GM23338 (cell line): ENCODE measurements at regions not wholly inside any gene's neighbourhood (a gene's known extent, or its start where the extent isn't known, plus 50 kb on each side); places are given as distances from the start of the nearest gene placed in this dataset.

Source experiments
- ATAC-seq: fragments of 200-7000 bp; cut with Tn5 transposase; 3 replicates; pipeline ENCODE4 v1.9.1; 2020
- DNase-seq: peaks from one replicate; pipeline ENCODE4 v3.0.0-alpha.2; 2015; ENCODE audit warnings: low spot score
- H2AFZ ChIP-seq: fragments of 200-600 bp; sonication (generic); 2 replicates; pipeline ENCODE4 v1.8.0; 2016; ENCODE audit warnings: antibody characterized with exemption, mild to moderate bottlenecking, moderate library complexity
- H3F3A ChIP-seq: fragments of 200-600 bp; sonication (generic); replicated peaks from 2 replicates; pipeline ENCODE4 v1.8.0; 2017; ENCODE audit warnings: antibody characterized with exemption, mixed run types, low read depth
- H3K27ac ChIP-seq: fragments of 200-600 bp; sonication (generic); 2 replicates; pipeline ENCODE4 v1.6.1; 2016; ENCODE audit warnings: low read depth
- H3K27me3 ChIP-seq: fragments of 200-600 bp; sonication (generic); 2 replicates; pipeline ENCODE4 v1.8.0; 2016; ENCODE audit warnings: mild to moderate bottlenecking, mixed run types, moderate library complexity; ENCODE audit not compliant: insufficient read depth
- H3K36me3 ChIP-seq: fragments of 200-600 bp; sonication (generic); 2 replicates; pipeline ENCODE4 v1.8.0; 2016; ENCODE audit warnings: mild to moderate bottlenecking; ENCODE audit not compliant: insufficient read depth
- H3K4me1 ChIP-seq: fragments of 200-600 bp; sonication (generic); 2 replicates; pipeline ENCODE4 v1.8.0; 2016; ENCODE audit warnings: mild to moderate bottlenecking, moderate library complexity; ENCODE audit not compliant: insufficient read depth
- H3K4me2 ChIP-seq: fragments of 200-600 bp; sonication (generic); 2 replicates; pipeline ENCODE4 v1.7.1; 2017; ENCODE audit warnings: mixed run types
- H3K4me3 ChIP-seq: fragments of 200-600 bp; sonication (generic); 2 replicates; pipeline ENCODE4 v1.6.1; 2016; ENCODE audit warnings: mixed run types
- H3K79me2 ChIP-seq: fragments of 200-600 bp; sonication (generic); replicated peaks from 2 replicates; pipeline ENCODE4 v1.8.0; 2017; ENCODE audit warnings: mild to moderate bottlenecking; ENCODE audit not compliant: insufficient read depth
- H3K9me2 ChIP-seq: fragments of 200-600 bp; sonication (generic); 2 replicates; pipeline ENCODE4 v1.8.0; 2017; ENCODE audit not compliant: insufficient read depth
- H4K20me1 ChIP-seq: fragments of 200-600 bp; sonication (generic); replicated peaks from 2 replicates; pipeline ENCODE4 v1.8.0; 2017; ENCODE audit warnings: mild to moderate bottlenecking; ENCODE audit not compliant: insufficient read depth
- H3K27ac Mint-ChIP-seq: 2 replicates; pipeline ENCODE4 v1.8.0; 2020; ENCODE audit warnings: inconsistent platforms, mild to moderate bottlenecking, moderate library complexity, mixed read lengths
- H3K27me3 Mint-ChIP-seq: 3 replicates; pipeline ENCODE4 v1.8.0; 2022; ENCODE audit warnings: low read depth, mild to moderate bottlenecking, moderate library complexity, mixed read lengths, inconsistent platforms; ENCODE audit not compliant: insufficient read depth, poor library complexity
- H3K36me3 Mint-ChIP-seq: 3 replicates; pipeline ENCODE4 v1.8.0; 2021; ENCODE audit warnings: low read depth, mild to moderate bottlenecking, inconsistent platforms, moderate library complexity, mixed read lengths
- H3K4me1 Mint-ChIP-seq: 3 replicates; pipeline ENCODE4 v1.8.0; 2020; ENCODE audit warnings: mild to moderate bottlenecking, inconsistent platforms, mixed read lengths
- H3K4me3 Mint-ChIP-seq: 3 replicates; pipeline ENCODE4 v1.8.0; 2021; ENCODE audit warnings: moderate library complexity, mild to moderate bottlenecking, inconsistent platforms, mixed read lengths
- H3K9me3 Mint-ChIP-seq: 3 replicates; pipeline ENCODE4 v1.8.0; 2020; ENCODE audit warnings: moderate library complexity, mild to moderate bottlenecking, inconsistent platforms, mixed read lengths
- CREB1 ChIP-seq: fragments of 250-450 bp; sonication (Bioruptor Pico); IDR thresholded peaks from 2 replicates; pipeline ENCODE4 v1.5.0; 2020; ENCODE audit warnings: low read depth, mild to moderate bottlenecking, moderate library complexity
- EZH2 ChIP-seq: fragments of 200-600 bp; sonication (generic); IDR thresholded peaks from one replicate; pipeline ENCODE4 v1.8.0; 2017; ENCODE audit warnings: antibody characterized with exemption, mild to moderate bottlenecking, low read depth; ENCODE audit not compliant: unreplicated experiment
- EZH2phosphoT487 ChIP-seq: fragments of 200-600 bp; sonication (generic); IDR thresholded peaks from one replicate; pipeline ENCODE4 v1.8.1; 2018; ENCODE audit warnings: antibody characterized with exemption; ENCODE audit not compliant: unreplicated experiment
- JUNB ChIP-seq: IDR thresholded peaks from one replicate; pipeline ENCODE4 v1.6.1; 2016; ENCODE audit warnings: antibody characterized with exemption; ENCODE audit not compliant: unreplicated experiment
- NANOG ChIP-seq: IDR thresholded peaks from 2 replicates; pipeline ENCODE4 v1.6.1; 2016; ENCODE audit warnings: antibody characterized with exemption, borderline replicate concordance
- POLR2AphosphoS5 ChIP-seq: IDR thresholded peaks from 2 replicates; pipeline ENCODE4 v1.6.1; 2016; ENCODE audit warnings: antibody characterized with exemption, low read depth
- STAT1 ChIP-seq: IDR thresholded peaks from one replicate; pipeline ENCODE4 v1.6.1; 2016; ENCODE audit warnings: antibody characterized with exemption; ENCODE audit not compliant: unreplicated experiment
- ZNF114 ChIP-seq: fragments of 250-450 bp; sonication (Bioruptor Pico); IDR thresholded peaks from 2 replicates; pipeline ENCODE4 v1.5.0; 2020; ENCODE audit warnings: mild to moderate bottlenecking, moderate library complexity
- ZNF331 ChIP-seq: fragments of 250-450 bp; sonication (Bioruptor Pico); IDR thresholded peaks from 2 replicates; pipeline ENCODE4 v1.5.0; 2020; ENCODE audit warnings: low read depth, mild to moderate bottlenecking, moderate library complexity
- TF ChIP-seq, protein P1 (sequence below): IDR thresholded peaks from 2 replicates; pipeline ENCODE4 v1.6.1; 2016; ENCODE audit warnings: antibody characterized with exemption
- TF ChIP-seq, protein P2 (sequence below): IDR thresholded peaks from one replicate; pipeline ENCODE4 v1.6.1; 2018; ENCODE audit warnings: antibody characterized with exemption; ENCODE audit not compliant: unreplicated experiment
- TF ChIP-seq, protein P3 (sequence below), 2 experiments: fragments of 200-600 bp in 1 of 2; sonication (generic) in 1 of 2; conservative IDR thresholded peaks; 2 replicates each; pipeline versions ENCODE4 v1.5.1 to v1.6.1; 2016 to 2017; ENCODE audit warnings: antibody characterized with exemption in 2 of 2, low read depth in 2 of 2, mild to moderate bottlenecking in 2 of 2, moderate library complexity in 1 of 2

DNA sequence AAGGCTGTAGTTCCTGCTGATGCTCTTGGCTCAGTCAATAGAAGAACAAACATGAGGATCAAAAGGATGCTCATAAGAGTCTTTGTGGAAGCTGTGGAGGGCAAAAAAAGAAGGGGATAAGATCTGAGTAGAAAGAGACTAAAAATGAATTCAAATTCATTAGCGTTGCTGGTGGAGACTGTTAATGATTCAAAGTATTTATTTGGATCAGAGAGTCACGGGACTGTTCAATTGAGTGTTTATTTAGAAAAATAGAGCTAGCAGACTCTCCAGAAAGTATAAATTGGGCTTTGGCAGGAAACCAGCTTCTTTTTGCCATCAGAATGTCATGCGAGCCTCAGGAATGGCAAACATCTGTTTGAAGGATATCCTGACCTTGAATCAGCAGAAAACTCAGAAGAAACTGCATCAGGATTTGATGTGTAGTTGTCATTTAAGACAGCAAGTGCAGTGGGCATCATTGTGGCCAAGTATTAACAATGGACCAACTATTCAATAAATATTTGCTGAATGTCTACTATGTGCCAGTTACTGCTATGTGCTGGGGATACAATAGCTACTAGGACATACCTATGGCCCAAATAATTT lies 126.4 kb downstream of the TBC1D30 start:
- peaks cover 11% of the 10 kb centered on the region for H3K4me1 Mint-ChIP-seq
- H3K27ac Mint-ChIP-seq, result no peak overlapping the region
- no peaks in the 10 kb centered on the region for H3K36me3 Mint-ChIP-seq
- Histone ChIP-seq H3K4me2 (no peak overlapping the region), H3K27ac (no peak overlapping the region), H2AFZ (no peak overlapping the region), H3K79me2 (no peaks in the 10 kb centered on the region), H3F3A (no peaks in the 10 kb centered on the region), H3K27me3 (no peaks in the 10 kb centered on the region), H3K9me2 (no peaks in the 10 kb centered on the region), H4K20me1 (no peaks in the 10 kb centered on the region), H3K4me3 (no peak overlapping the region), H3K4me1 (peaks cover 4% of the 10 kb centered on the region; the same call in 1 of the 2 replicates), H3K36me3 (no peaks in the 10 kb centered on the region)
- H3K4me3 Mint-ChIP-seq, result no peak overlapping the region
- ATAC-seq (no peak), DNase-seq (peak; percentile 4)
- H3K9me3 Mint-ChIP-seq, result no peaks in the 10 kb centered on the region
- peaks cover 2% of the 10 kb centered on the region for H3K27me3 Mint-ChIP-seq
- TF ChIP-seq EZH2, result no peak

DNA sequence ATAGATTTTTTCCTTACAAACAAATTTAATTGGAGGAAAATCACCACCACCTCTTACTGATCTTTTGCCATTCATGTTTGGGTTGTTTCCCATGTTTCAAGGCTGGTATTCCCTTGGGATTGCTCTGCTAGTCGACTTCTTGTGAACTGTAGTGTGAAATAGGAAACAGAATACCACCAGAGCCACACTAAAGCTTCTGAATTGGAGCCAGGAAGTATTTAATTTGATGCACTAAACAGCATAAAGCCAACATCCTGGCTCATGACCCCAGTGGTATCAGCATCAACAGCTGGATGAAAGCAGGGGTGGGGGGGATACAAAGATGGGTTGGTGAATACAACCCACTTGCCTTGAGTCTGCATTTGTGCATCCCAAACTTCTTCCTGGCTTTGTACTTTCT lies 127.5 kb downstream of the TBC1D30 start:
- Histone ChIP-seq H4K20me1 (no peaks in the 10 kb centered on the region), H3K27ac (no peak overlapping the region), H3K27me3 (no peaks in the 10 kb centered on the region), H3K4me1 (peaks cover 9% of the 10 kb centered on the region; the same call in 1 of the 2 replicates), H3F3A (no peaks in the 10 kb centered on the region), H3K4me3 (no peak overlapping the region), H3K9me2 (0 out of 2 replicates have a peak, but pooled peaks cover 3% of the 10 kb centered on the region), H3K79me2 (no peaks in the 10 kb centered on the region), H3K4me2 (no peak overlapping the region), H3K36me3 (no peaks in the 10 kb centered on the region), H2AFZ (no peak overlapping the region)
- DNase-seq, result no peak
- H3K27me3 Mint-ChIP-seq, result peaks cover 2% of the 10 kb centered on the region
- no peak overlapping the region for H3K27ac Mint-ChIP-seq
- H3K36me3 Mint-ChIP-seq, result no peaks in the 10 kb centered on the region
- ATAC-seq, result no peak
- H3K4me1 Mint-ChIP-seq, result peaks cover 14% of the 10 kb centered on the region
- no peak overlapping the region for H3K4me3 Mint-ChIP-seq
- H3K9me3 Mint-ChIP-seq, result no peaks in the 10 kb centered on the region
- TF ChIP-seq ZNF114 (CRISPR knock-in tag) (no peak), CREB1 (no peak), NANOG (no peak), JUNB (no peak), ZNF331 (CRISPR knock-in tag) (no peak), EZH2 (no peak), POLR2AphosphoS5 (no peak), EZH2phosphoT487 (no peak), STAT1 (no peak)
- TF ChIP-seq, protein P1, sequence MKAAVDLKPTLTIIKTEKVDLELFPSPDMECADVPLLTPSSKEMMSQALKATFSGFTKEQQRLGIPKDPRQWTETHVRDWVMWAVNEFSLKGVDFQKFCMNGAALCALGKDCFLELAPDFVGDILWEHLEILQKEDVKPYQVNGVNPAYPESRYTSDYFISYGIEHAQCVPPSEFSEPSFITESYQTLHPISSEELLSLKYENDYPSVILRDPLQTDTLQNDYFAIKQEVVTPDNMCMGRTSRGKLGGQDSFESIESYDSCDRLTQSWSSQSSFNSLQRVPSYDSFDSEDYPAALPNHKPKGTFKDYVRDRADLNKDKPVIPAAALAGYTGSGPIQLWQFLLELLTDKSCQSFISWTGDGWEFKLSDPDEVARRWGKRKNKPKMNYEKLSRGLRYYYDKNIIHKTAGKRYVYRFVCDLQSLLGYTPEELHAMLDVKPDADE, result no peak
- TF ChIP-seq, protein P2, sequence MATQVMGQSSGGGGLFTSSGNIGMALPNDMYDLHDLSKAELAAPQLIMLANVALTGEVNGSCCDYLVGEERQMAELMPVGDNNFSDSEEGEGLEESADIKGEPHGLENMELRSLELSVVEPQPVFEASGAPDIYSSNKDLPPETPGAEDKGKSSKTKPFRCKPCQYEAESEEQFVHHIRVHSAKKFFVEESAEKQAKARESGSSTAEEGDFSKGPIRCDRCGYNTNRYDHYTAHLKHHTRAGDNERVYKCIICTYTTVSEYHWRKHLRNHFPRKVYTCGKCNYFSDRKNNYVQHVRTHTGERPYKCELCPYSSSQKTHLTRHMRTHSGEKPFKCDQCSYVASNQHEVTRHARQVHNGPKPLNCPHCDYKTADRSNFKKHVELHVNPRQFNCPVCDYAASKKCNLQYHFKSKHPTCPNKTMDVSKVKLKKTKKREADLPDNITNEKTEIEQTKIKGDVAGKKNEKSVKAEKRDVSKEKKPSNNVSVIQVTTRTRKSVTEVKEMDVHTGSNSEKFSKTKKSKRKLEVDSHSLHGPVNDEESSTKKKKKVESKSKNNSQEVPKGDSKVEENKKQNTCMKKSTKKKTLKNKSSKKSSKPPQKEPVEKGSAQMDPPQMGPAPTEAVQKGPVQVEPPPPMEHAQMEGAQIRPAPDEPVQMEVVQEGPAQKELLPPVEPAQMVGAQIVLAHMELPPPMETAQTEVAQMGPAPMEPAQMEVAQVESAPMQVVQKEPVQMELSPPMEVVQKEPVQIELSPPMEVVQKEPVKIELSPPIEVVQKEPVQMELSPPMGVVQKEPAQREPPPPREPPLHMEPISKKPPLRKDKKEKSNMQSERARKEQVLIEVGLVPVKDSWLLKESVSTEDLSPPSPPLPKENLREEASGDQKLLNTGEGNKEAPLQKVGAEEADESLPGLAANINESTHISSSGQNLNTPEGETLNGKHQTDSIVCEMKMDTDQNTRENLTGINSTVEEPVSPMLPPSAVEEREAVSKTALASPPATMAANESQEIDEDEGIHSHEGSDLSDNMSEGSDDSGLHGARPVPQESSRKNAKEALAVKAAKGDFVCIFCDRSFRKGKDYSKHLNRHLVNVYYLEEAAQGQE, result no peak
- TF ChIP-seq, protein P3, sequence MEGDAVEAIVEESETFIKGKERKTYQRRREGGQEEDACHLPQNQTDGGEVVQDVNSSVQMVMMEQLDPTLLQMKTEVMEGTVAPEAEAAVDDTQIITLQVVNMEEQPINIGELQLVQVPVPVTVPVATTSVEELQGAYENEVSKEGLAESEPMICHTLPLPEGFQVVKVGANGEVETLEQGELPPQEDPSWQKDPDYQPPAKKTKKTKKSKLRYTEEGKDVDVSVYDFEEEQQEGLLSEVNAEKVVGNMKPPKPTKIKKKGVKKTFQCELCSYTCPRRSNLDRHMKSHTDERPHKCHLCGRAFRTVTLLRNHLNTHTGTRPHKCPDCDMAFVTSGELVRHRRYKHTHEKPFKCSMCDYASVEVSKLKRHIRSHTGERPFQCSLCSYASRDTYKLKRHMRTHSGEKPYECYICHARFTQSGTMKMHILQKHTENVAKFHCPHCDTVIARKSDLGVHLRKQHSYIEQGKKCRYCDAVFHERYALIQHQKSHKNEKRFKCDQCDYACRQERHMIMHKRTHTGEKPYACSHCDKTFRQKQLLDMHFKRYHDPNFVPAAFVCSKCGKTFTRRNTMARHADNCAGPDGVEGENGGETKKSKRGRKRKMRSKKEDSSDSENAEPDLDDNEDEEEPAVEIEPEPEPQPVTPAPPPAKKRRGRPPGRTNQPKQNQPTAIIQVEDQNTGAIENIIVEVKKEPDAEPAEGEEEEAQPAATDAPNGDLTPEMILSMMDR (conservative IDR thresholded peaks at IDR 0.05; ENCODE audit: low read depth in 2 of 2), result no peak
